Retinal pigment epithelial cell (primary cell): ENCODE measurements at regions not wholly inside any gene's neighbourhood (a gene's known extent, or its start where the extent isn't known, plus 50 kb on each side); places are given as distances from the start of the nearest gene placed in this dataset.

ENCODE experiments used
- DNase-seq: peaks from one replicate; pipeline ENCODE4 v3.0.0-alpha.2; 2010; ENCODE audit warnings: low read depth
- H3K4me3 ChIP-seq: 2 replicates; pipeline ENCODE4 v1.5.1; 2011; ENCODE audit warnings: mild to moderate bottlenecking, low read length, control low read depth, moderate library complexity
- CTCF ChIP-seq: conservative IDR thresholded peaks from 2 replicates; pipeline ENCODE4 v1.5.1; 2011; ENCODE audit warnings: low read depth, low read length, control low read depth, inconsistent platforms

- no peak for TF ChIP-seq CTCF
- no peak overlapping the region for H3K4me3 ChIP-seq
- DNase-seq, result no peak
These were observed 227.3 kb downstream of the XPNPEP1 start for GRCh38 chr10:109695988-109696387.

GRCh38 chr10:109689785-109690184 is 233.5 kb downstream of the XPNPEP1 start:
- no peak for TF ChIP-seq CTCF
- DNase-seq, result no peak
- no peak overlapping the region for H3K4me3 ChIP-seq

- no peak for DNase-seq
- TF ChIP-seq CTCF, result no peak
- H3K4me3 ChIP-seq, result no peak overlapping the region
These were observed 243.8 kb downstream of the XPNPEP1 start for GRCh38 chr10:109679478-109679877.

- H3K4me3 ChIP-seq, result no peak overlapping the region
- DNase-seq, result no peak
- no peak for TF ChIP-seq CTCF
These were observed 244.5 kb downstream of the XPNPEP1 start for GRCh38 chr10:109678857-109679256.

GRCh38 chr10:109676703-109677102 is 246.6 kb downstream of the XPNPEP1 start:
- no peak for DNase-seq
- H3K4me3 ChIP-seq, result no peak overlapping the region
- no peak for TF ChIP-seq CTCF

GRCh38 chr10:109668703-109669102 is 254.6 kb downstream of the XPNPEP1 start:
- DNase-seq, result no peak
- H3K4me3 ChIP-seq, result no peak overlapping the region
- no peak for TF ChIP-seq CTCF

- no peak overlapping the region for H3K4me3 ChIP-seq
- DNase-seq, result no peak
- TF ChIP-seq CTCF, result no peak
These were observed 255.1 kb downstream of the XPNPEP1 start for GRCh38 chr10:109668154-109668665.
